ENCODE measurements at regions not wholly inside any gene's neighbourhood (a gene's known extent, or its start where the extent isn't known, plus 50 kb on each side); places are given as distances from the start of the nearest gene placed in this dataset.

DNA sequence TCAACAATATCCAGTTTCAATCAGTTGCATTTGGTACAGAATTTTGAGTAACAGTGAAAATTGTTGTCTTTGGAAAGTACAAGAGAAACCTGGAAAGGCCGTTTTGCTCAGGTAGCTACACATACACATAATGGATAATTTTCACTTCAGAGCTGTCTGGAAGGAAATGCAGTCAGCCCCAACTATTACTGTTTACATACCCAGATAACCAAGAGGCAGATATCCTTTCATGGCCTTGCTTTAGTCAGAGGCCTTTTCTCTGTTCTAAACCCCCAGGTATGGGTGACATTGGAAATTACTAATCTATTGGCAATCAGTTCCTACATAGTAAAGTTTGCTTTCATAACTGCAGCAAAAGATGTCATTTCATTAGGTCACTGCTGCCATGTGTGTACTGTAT lies 244.9 kb upstream of the EMCN start:
- Mint-ChIP-seq H3K4me3 (no peak overlapping the region), H3K27ac (no peak overlapping the region), H3K36me3 (ENCODE audit: low read depth) (no peaks in the 10 kb centered on the region), H3K4me1 (ENCODE audit: low read depth) (no peaks in the 10 kb centered on the region), H3K27me3 (ENCODE audit: insufficient read depth) (no peaks in the 10 kb centered on the region), H3K9me3 (no peaks in the 10 kb centered on the region)
- TF ChIP-seq, protein P1, sequence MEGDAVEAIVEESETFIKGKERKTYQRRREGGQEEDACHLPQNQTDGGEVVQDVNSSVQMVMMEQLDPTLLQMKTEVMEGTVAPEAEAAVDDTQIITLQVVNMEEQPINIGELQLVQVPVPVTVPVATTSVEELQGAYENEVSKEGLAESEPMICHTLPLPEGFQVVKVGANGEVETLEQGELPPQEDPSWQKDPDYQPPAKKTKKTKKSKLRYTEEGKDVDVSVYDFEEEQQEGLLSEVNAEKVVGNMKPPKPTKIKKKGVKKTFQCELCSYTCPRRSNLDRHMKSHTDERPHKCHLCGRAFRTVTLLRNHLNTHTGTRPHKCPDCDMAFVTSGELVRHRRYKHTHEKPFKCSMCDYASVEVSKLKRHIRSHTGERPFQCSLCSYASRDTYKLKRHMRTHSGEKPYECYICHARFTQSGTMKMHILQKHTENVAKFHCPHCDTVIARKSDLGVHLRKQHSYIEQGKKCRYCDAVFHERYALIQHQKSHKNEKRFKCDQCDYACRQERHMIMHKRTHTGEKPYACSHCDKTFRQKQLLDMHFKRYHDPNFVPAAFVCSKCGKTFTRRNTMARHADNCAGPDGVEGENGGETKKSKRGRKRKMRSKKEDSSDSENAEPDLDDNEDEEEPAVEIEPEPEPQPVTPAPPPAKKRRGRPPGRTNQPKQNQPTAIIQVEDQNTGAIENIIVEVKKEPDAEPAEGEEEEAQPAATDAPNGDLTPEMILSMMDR (IDR thresholded peaks at IDR 0.05): no peak
- no peak for DNase-seq

DNA sequence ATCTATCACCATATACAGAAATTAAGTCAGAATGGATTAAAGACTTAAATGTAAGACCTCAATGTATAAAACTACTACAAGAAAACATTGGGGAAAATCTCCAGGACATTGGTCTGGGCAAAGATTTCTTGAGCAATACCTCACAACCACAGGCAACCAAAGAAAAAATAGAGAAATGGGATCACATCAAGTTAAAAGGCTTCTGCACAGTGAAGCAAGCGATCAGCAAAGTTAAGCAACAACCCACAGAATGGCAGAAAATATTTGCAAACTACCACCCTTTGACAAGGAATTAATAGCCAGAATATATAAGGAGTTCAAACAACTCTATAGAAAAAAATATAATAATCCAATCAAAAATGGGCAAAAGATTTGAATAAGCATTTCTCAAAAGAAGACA lies 236.9 kb upstream of the EMCN start:
- Mint-ChIP-seq H3K4me3 (no peak overlapping the region), H3K27me3 (ENCODE audit: insufficient read depth) (no peaks in the 10 kb centered on the region), H3K4me1 (ENCODE audit: low read depth) (no peaks in the 10 kb centered on the region), H3K36me3 (ENCODE audit: low read depth) (no peaks in the 10 kb centered on the region), H3K27ac (no peak overlapping the region), H3K9me3 (no peaks in the 10 kb centered on the region; the same call in 1 of the 2 replicates)
- TF ChIP-seq, protein P1 (IDR thresholded peaks at IDR 0.05): no peak
- no peak for DNase-seq

DNA sequence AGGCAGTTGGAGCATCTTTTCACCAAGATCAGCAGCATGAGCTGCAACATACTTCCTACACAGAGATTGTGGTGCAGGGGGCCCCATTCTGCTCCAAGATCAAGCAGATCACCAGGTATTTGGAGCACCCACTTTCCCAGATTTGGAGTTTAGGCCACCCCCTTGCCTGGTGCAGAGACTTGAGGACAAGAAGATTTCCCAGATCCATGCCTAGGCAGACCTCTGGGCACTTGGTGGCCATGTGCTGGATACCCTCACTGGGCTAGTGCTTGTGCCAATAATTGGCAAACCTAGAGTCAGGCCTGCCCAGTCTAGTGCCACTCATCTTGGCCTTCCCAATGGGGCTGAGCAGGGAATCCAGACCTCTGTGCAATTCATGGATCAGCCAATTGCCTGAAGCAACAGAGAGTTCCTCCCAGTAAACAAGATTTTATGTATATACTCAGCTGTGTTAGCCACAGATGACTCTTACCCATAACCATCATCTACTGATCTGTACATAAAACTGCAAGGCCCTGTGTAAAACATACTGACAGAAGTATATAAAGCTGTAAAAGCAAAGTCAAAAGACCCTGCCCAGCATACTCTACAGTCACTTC lies 228.4 kb upstream of the EMCN start:
- Mint-ChIP-seq H3K4me1 (ENCODE audit: low read depth) (peaks cover 9% of the 10 kb centered on the region; the same call in 1 of the 2 replicates), H3K27me3 (ENCODE audit: insufficient read depth) (no peaks in the 10 kb centered on the region), H3K9me3 (no peaks in the 10 kb centered on the region), H3K4me3 (no peak overlapping the region), H3K36me3 (ENCODE audit: low read depth) (no peaks in the 10 kb centered on the region), H3K27ac (no peak overlapping the region)
- TF ChIP-seq, protein P1 (IDR thresholded peaks at IDR 0.05): no peak
- no peak for DNase-seq

DNA sequence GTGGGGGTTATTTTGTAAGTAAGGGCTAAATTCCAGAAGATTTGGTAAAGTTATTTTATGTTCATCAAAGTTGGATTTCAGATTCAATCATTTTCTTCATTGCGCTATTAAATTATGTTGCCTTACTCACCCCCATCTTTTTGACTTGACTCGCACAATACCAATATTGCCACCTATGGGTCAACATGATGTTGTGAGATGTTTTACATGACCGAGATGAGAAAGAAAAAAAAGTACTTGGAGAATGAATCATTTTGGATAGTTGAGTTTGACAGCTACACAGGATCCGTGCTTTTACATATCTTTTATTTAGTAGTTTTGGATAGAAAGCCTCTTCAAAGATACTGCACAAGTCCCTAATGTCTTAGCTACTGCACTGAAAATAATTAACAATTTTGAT lies 224.2 kb upstream of the EMCN start:
- TF ChIP-seq, protein P1 (IDR thresholded peaks at IDR 0.05): peak; percentile 78
- H3K27me3 Mint-ChIP-seq (ENCODE audit: insufficient read depth): no peaks in the 10 kb centered on the region; the same call in 1 of the 2 replicates
- DNase-seq: peak; percentile 65
- H3K36me3 Mint-ChIP-seq (ENCODE audit: low read depth): no peaks in the 10 kb centered on the region
- no peaks in the 10 kb centered on the region for H3K9me3 Mint-ChIP-seq
- H3K4me1 Mint-ChIP-seq (ENCODE audit: low read depth): peaks cover 37% of the 10 kb centered on the region
- no peak overlapping the region for H3K27ac Mint-ChIP-seq
- no peak overlapping the region for H3K4me3 Mint-ChIP-seq

DNA sequence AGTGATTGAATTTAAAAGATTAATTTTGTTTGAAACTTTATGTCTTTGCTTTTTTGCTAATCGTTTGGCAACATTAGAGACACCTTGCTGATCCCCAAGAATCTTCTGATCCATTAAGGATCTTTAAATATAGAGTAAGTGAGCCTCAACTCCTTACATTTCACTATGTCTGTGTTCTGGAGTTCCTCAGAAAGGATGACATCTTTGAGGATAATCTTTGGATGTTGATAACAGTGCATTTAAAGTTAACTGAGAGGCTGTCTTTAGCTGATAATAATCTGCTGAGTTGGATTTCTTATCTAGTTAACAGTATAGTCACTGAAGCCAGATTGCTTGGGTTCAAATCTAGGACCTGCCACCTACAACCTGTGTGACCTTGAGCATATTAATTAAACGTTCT lies 221.6 kb upstream of the EMCN start:
- H3K27me3 Mint-ChIP-seq (ENCODE audit: insufficient read depth): no peaks in the 10 kb centered on the region; the same call in 1 of the 2 replicates
- peaks cover 7% of the 10 kb centered on the region; the same call in 1 of the 2 replicates for H3K9me3 Mint-ChIP-seq
- H3K4me3 Mint-ChIP-seq: no peak overlapping the region

More for the DNA sequence above, 221.6 kb upstream of the EMCN start:
- Mint-ChIP-seq H3K36me3 (ENCODE audit: low read depth) (peaks cover 6% of the 10 kb centered on the region; the same call in 1 of the 2 replicates), H3K4me1 (ENCODE audit: low read depth) (peaks cover 49% of the 10 kb centered on the region), H3K27ac (no peak overlapping the region)
- no peak for DNase-seq
- TF ChIP-seq, protein P1 (IDR thresholded peaks at IDR 0.05): no peak

Measured in HFFc6 (cell line).